HG03354 (cell line): ENCODE measurements at regions not wholly inside any gene's neighbourhood (a gene's known extent, or its start where the extent isn't known, plus 50 kb on each side); places are given as distances from the start of the nearest gene placed in this dataset.

Source experiments
- ATAC-seq: cut with Tn5 transposase; IDR thresholded peaks from one replicate; pipeline ENCODE4 v1.9.1; 2021; ENCODE audit warnings: mild to moderate bottlenecking; ENCODE audit not compliant: unreplicated experiment, poor library complexity, severe bottlenecking

DNA sequence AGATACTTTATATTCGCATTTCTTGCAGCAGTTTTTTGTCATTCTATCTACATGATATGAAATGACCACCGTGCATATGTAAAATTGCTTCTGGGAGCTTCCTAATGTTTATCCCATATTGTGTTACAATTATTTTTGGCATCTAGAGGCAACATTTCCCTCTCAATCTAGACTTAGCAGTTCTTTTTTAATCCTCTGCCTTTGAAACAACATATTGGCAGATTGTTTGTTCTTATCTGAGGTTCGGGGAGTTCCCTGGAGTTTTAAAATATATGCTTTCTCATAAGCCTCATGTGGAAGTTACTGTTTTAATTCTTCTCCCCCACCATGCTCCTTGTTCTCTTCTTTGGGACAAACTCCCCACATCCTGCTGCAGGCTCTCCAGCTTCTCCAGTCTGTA, 130.1 kb upstream of the SLC10A2 start:
- no peak for ATAC-seq

DNA sequence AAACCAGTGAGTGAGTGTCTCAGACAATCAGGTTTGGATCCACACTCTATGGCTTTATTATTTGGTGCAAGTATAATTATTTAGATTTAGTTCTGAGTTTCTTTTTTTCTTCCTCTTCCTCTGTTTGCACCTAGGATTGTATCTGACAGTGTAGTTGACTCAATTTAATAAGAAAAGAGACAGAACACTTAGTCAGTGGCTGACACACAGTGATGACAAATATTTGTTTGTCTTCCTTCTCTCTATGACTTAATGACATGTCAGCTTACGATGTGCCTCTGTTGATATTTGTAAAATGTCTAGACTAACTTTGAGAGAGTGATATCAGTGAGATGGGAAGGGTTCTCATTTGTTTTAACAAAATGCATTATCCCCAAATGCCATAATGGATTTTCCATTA, 129.5 kb upstream of the SLC10A2 start:
- ATAC-seq = no peak

DNA sequence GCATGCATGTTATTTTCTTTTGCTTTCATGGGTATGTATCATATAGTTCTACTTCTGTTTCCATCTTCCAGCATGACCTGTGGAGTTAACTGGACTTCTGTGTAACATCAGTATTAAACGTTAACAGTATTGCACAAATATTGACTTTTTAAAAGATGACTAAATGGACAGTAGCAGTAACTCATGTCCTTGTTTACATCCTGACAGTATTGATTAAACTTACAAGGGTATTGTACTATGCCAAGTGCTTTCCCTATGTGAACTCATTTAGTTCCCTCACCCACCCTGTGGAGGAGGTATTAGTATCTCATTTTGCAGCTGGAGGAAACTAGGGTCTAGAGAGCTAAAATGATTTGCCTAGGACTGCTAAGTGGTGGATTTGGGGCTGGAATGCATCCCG, 128.7 kb upstream of the SLC10A2 start:
- no peak for ATAC-seq

DNA sequence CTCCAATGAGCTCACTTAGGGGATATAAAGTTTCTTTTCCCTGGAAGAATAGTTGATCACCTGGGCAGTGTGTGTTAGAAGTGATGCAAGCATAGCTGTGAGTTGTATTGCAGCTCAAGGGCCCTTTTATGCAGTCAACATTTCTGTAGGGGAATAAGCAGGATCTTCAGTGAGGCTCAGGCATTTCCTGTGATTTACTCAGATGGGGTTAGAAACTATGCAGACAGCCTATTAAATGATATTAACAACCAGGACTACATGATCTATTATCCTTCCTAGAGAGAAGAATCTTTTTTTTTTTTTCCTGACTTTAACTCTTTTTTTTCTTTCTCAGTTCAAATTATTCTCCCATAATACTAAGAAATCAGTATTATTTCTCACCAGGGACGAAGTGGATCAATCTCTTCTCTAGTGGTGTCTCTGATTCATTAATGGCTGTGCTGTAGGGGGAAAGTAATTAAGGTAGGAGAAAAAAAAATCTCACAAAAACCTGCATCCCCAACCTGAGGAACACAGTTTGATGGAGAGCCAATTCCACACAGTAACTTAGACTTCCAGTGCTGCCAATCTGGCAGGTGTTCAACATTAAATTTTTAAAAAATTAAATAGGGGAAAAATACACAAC, 126.4 kb upstream of the SLC10A2 start:
- ATAC-seq = no peak

DNA sequence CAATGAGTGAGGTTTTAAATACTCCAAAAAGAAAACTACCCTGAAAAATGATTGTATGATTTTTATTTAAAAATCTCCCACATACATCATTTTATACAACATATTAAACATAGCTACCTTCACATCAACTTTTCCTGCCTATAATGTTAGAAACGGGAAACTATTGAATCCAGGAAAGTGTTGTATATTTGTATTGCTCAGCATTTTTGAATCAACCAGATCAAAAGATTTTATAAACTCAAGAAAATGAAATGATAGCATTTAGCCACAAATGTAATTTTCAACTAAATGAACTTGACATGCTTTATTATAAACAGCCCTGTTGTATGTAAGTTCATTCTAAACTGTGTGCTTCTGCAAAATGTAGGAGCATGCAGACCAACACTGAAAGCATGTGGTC, 124.6 kb upstream of the SLC10A2 start:
- ATAC-seq = no peak

DNA sequence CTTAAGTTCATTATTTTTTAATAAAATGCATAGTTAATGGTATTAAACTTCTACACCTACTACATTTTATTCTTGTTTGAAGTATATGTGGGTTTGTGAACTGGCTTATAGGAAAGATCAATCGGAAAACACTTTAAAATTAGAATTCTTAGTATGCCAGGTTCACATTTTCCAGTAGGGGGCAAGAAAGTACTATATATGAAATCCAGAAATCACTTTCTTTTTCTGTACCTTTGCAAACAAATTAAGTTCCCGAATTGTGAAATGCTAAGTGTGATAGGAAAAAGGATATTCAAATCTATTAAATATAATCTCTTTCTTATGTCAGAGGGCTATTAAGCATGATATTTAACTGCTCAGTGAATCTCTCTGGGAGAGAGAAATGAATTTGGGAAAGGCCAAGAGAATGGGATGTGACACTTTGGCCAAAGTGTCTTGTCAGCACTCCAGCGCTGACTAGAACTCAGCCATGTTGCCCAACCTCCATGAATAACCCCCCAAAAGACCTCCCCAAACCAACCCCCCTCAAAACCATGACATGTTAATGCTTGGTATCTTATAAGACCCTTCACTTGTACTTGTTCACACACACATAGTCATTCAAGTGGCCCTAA, 122.6 kb upstream of the SLC10A2 start:
- peak; percentile 63 for ATAC-seq

DNA sequence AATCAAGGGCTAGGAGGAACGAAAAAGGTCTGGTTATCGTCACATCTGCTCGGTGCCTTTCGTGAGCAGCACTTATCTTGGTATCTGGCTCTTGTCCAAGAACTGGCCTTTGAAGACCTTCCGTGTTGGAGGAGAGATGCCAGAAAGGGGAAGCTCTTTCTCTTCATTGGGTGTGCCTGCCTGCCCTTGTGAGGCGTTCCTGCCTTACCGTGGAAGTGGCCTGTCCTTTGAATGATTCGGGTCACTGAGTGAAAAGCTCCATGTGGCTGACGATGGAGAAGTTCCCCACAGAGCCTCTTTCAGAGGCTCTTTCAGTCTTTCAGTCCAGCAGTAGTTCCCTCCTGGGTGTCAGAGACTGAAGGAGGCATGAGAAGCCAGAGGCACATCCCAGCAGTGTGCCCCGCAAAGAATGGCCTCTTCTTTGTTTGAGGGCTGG, 121.5 kb upstream of the SLC10A2 start:
- no peak for ATAC-seq

DNA sequence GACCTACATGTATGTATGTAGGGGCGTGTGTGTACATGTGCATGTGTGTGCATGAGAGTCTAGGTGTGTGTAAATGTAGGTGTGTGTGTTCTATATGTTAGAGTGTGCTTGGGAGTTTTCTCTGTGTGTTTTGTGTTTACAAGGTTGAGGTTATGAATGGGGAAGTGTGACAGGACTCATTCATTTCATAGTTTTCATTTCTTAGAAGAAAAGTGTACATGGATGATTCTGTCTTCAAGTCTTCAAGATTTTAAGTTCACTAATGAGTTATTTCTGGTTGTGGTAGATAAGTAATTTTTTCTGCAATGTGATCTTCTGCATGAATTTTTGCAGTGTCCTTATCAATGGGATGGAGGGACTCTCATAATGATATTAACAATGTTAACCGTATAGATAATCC, 118.2 kb upstream of the SLC10A2 start:
- ATAC-seq = peak; percentile 54

DNA sequence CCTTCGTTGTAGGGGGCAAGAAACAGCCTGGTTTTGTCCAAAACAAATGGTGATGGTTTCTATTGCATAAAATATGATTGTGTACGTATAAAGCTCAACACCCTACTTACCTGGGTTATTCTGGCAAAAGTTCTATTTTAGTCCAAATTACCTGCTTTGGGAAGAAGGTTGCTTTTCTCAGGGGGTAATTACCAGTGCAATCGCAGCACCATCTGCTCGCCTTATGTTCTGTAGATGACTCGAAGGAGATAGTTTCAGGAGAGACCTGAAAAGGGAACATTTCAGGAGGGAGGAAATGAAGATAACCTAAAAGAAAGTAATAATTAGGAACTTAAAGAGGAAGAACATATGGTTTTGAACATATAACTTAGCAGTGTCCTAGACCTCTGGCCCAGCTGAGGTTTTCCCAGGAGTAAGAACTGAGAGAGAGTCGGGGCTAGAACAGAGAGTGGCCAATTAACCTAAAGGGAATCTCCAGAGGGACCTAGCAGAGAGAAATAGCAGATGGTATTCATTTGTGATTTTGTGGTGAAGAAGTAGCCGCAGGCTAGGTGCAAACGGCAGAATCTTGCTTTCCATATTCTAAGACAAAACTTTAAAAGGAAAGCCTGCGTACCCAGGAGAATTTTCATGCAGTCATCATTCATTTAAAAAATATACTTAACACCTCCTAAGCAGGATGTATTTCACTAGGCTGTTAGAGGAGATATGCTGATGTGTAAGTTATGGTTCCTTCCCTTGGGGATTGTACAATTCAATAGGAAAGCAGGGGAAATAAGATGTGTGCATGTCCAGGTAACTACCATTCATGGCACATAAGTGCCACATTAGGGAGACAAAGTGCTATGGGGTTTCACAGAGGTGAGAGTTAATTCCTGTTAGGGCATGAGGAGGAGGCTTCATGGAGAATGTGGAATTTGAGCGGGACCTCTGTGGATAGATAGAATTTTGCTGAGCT, 113.0 kb upstream of the SLC10A2 start:
- ATAC-seq = no peak

DNA sequence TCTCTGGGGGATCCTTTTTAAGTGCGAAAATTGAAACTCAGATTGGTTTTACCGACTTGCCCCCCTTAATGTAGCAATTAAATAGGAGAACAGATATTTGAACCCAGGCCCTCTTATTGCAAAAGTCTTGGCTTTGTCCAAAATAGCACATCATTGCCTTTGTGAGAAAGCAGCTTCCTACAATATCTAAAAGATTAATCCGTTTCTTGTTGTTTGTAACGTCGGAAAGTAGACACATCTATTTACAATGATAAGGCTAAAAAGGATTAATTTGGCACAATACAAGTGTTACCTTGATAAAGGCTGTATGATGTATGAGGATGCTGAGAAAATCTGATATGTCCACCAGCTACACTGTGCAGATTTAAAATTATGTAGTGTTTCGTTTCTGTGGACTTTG, 108.7 kb upstream of the SLC10A2 start:
- ATAC-seq = no peak

DNA sequence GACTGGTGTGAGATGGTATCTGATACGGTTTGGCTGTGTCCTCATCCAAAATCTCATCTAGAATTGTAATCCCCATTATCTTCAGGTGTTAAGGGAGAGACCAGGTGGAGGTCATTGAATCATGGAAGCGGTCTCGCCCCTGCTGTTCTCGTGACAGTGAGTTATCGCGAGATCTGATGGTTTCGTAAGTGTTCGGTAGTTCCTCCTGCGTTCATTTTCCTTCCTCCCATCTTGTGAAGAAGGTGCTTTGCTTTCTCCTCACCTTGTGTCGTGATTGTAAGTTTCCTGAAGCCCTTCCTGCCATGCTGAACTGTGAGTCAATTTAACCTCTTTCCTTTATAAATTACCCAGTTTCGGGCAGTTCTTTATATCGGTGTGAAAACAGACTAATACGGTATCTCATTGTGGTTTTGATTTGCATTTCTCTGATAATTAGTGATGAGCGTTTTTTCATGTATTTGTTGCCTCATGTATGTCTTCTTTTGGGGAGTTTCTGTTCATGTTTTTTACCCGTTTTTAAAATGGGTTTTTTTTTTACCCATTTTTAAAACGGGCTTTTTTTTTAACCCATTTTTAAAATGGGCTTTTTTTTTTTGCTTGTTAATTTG, 102.8 kb upstream of the SLC10A2 start:
- no peak for ATAC-seq

DNA sequence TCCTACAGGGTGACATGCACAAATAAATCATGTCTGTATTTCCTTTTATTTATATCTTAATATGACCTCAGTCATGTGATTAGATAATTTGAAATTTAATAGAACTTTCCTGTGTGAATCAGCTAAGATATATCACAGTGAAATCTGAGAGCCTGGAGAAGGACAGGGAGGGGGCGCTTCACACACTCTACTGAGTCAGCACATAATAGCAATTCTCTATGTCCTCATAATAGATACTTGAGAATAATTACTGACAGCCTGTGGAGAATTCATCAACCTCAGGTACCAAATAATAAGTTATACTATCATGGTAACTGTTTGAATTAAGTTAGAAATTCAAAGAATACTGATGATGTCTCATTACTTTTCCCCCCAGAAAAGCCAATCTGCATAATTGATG, 98.0 kb upstream of the SLC10A2 start:
- ATAC-seq = no peak

DNA sequence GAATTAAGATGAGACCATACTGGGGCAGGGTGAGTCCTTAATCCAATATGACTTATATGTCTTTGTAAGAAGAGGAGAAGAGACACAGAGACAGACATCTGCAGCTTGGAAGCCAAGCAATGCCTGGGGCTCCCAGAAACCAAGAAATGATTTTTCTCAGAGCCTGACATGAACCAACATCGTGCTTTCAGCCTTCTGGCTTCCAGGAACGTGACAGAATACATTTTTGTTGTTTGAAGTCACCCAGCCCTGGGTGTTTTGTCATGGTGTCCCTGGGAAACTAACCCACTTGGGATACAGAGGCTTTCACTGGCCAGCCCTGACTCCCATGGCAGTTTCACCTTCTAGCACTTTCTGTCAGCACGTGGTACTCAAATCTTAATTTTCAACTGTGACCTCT, 95.3 kb upstream of the SLC10A2 start:
- ATAC-seq = no peak

DNA sequence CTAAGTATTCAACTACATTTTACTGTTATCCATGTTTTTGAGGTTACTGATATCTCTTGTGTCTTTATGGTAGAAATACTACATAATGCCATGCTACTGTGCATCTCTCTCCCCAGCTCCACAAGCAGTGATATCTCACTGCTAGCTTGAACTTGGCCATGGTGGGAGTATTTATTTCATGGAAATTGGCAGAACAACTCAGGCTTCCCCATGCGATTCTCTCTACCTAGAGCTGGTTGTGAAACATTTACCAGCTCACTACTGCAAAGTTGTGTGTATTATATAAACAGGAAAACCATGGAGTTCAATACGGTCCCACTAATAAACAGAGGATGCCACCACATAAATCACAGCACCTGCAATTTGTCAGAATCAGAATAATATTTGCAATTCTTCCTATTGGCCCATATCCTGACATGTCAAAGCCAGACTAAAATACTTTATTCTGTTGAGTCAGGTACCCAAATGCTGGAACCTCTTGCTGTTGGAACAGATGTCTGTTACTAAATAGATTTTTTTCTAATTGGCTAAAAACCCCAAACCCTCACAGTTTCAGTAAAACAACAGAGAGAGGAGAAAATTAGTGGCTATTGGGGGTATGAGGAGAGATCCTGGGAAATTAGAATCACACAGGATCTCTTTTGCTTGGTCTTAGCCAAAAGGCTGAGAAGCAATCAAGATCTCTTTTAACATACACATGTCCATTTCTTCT, 91.4 kb upstream of the SLC10A2 start:
- no peak for ATAC-seq

DNA sequence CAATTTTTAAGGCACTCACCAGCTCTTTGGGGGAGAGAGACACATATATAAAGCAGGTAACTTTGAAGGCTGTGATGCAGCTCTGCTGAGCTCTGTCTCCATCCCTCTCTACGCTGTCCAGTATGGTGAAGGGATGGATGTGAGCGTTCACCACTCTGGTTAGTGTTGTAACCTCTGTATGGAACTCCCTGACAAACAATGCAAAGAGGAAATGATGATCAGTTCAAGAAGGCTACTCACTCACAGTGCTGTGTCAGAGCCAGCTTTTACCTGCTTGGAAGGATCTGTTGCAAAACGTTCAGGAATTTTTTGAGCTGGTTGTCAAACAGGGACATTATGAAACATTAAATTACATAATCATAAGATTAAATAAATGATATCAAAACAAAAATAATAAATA, 90.8 kb upstream of the SLC10A2 start:
- no peak for ATAC-seq

DNA sequence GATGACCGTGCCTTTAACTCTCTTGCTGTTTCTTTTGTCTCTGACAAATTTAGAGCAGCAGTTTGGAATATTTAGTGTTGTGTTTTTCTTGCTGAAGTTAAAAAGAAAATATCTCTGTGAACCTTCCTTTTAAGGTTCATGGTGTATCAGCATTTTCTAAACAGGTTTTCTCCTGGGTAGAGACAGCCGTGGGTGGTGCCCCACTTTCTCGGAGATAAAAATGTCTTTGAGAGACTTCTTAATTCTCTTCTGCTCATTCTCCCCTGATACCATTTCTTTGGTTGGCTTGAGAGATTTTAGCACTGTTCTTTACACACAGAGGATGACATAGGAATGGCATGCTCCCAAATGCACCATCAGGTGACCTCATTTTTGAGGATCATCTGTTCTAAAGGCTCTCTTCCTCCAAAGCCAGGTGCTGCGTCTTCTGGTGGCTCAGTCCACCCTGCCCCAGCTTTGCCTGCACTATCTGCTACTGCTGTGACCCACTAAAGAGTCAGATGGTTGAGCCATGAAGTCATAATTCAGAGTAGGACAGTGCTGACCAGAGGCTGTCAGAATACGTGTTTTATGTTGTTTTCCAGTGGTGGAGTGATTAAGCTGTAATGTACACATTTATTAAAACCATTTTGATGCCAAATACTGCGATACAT, 90.3 kb upstream of the SLC10A2 start:
- no peak for ATAC-seq

DNA sequence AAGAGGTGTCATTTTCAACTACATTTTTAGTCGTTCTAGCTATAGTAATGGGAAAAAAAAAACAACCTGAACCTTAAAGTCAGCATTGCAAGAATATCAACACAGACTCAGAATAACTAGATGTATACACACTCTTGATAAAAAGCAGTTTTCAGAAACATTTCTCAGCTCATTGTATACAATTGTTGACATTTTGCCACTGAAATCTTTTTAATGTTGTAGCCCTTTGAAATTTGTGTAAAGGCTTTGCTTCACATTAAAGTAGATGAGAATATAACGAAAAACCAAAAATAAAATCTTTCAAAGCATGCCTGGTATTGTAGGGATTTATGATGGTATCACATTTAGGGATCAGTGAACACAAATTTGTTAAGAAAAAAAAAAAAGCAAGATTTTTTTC, 87.2 kb upstream of the SLC10A2 start:
- ATAC-seq = no peak

DNA sequence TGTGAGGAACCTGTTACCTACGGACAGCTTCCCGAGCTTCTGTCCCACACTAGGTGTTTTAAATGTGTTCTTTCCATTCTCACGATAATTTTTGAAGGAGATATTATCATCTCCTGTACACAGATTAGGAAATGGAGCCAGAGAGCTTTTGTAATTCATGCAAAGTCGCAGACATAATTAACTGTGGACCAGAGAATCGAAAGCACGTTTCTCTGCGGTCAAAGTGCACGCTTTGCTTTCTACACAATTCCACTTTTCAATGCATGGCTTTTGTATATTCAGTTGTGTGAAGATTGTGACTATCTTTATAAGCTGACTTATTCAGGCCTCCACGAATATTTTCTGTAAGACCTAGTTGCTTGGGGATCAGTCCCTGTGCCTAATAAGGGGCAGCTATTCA, 81.7 kb upstream of the SLC10A2 start:
- no peak for ATAC-seq

DNA sequence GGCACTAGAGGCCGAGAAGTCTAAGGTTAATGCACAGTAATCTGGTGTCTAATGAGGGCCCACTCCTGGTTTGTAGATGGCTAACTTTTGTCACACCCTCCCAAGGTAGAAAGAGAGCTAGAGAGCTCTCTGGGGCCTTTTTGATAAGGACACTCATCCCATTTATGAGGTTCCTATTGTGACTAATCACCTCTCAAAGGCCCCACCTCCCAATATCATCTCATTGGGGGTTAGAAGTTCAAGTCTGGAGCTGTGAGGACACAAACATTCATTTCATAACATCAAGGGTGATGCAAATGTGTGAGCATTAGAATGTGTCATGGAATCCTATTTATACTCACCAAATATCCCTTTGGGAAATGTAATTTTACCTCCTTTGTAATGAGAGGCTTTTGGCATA, 79.2 kb upstream of the SLC10A2 start:
- no peak for ATAC-seq
